ENCODE measurements at regions not wholly inside any gene's neighbourhood (a gene's known extent, or its start where the extent isn't known, plus 50 kb on each side); places are given as distances from the start of the nearest gene placed in this dataset.

DNA sequence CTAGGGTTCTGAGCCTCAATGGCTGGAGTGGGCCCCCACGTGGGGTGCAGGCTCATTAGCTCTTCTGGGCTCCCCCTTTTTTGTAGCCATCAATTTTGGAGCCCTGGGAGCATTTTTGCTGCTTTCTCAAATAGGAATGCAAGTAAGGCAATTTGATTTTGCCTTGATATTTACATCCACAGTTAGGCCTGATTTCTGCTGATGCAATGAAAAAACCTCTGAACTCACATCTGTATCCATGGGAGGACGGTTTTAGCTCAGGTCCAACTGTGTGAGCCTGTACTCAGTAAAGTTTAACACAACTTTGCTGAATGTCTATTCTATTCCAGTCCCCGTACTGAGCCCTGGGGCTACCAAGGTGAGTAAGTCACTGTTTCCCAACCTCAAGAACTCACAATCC lies 425.0 kb downstream of the HAPSTR1 start:
- Histone ChIP-seq H4K20me1 (ENCODE audit: control insufficient read depth, insufficient read depth, low read depth, low read length) (no peaks in the 10 kb centered on the region), H3F3A (ENCODE audit: control insufficient read depth, insufficient read depth) (no peaks in the 10 kb centered on the region), H3K36me3 (ENCODE audit: control insufficient read depth, low read length) (no peaks in the 10 kb centered on the region), H3K4me2 (ENCODE audit: low read length) (no peak overlapping the region), H3K9me2 (replicated peaks; ENCODE audit: control insufficient read depth, low read length) (no peaks in the 10 kb centered on the region), H3K9me3 (ENCODE audit: control insufficient read depth, insufficient read depth, low read length) (no peaks in the 10 kb centered on the region), H3K79me2 (ENCODE audit: control insufficient read depth, low read length) (no peaks in the 10 kb centered on the region), H3K4me1 (ENCODE audit: control insufficient read depth, low read length) (no peaks in the 10 kb centered on the region), H3K4me3 (ENCODE audit: low read length) (no peak overlapping the region), H3K27me3 (ENCODE audit: control insufficient read depth, low read length) (no peaks in the 10 kb centered on the region), H3K27ac (ENCODE audit: low read depth, low read length) (no peak overlapping the region)
- no peak for TF ChIP-seq EZH2phosphoT487 (IDR thresholded peaks at IDR 0.05; ENCODE audit: borderline replicate concordance, low read length)
- TF ChIP-seq, protein P1, sequence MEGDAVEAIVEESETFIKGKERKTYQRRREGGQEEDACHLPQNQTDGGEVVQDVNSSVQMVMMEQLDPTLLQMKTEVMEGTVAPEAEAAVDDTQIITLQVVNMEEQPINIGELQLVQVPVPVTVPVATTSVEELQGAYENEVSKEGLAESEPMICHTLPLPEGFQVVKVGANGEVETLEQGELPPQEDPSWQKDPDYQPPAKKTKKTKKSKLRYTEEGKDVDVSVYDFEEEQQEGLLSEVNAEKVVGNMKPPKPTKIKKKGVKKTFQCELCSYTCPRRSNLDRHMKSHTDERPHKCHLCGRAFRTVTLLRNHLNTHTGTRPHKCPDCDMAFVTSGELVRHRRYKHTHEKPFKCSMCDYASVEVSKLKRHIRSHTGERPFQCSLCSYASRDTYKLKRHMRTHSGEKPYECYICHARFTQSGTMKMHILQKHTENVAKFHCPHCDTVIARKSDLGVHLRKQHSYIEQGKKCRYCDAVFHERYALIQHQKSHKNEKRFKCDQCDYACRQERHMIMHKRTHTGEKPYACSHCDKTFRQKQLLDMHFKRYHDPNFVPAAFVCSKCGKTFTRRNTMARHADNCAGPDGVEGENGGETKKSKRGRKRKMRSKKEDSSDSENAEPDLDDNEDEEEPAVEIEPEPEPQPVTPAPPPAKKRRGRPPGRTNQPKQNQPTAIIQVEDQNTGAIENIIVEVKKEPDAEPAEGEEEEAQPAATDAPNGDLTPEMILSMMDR (IDR thresholded peaks at IDR 0.05; ENCODE audit: low read depth, low read length, poor library complexity, severe bottlenecking) = no peak

DNA sequence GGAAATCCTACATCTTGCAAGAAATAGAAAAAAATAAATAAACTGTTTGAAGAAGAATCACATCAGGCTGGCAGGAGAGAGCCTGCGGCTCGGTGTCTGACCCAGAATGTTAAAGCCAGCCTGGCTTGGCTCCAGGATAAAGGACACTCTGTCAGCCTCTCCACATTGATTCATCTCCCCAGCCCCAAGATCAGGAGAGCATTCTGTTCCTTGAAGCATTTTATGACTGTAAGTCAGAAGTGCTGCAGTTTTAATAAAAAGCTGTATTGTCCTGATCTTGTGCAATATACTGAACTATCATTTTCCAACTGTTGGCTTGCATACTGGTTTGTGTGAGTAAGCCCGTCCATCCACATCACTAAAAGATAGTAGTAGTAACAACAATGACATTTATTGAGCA lies 426.6 kb downstream of the HAPSTR1 start:
- Histone ChIP-seq H3F3A (ENCODE audit: control insufficient read depth, insufficient read depth) (no peaks in the 10 kb centered on the region), H3K27ac (ENCODE audit: low read depth, low read length) (no peak overlapping the region), H3K36me3 (ENCODE audit: control insufficient read depth, low read length) (no peaks in the 10 kb centered on the region), H3K4me1 (ENCODE audit: control insufficient read depth, low read length) (no peaks in the 10 kb centered on the region), H3K9me2 (replicated peaks; ENCODE audit: control insufficient read depth, low read length) (no peaks in the 10 kb centered on the region), H3K4me3 (ENCODE audit: low read length) (no peak overlapping the region), H4K20me1 (ENCODE audit: control insufficient read depth, insufficient read depth, low read depth, low read length) (no peaks in the 10 kb centered on the region), H3K79me2 (ENCODE audit: control insufficient read depth, low read length) (no peaks in the 10 kb centered on the region), H3K27me3 (ENCODE audit: control insufficient read depth, low read length) (no peaks in the 10 kb centered on the region), H3K4me2 (ENCODE audit: low read length) (no peak overlapping the region), H3K9me3 (ENCODE audit: control insufficient read depth, insufficient read depth, low read length) (no peaks in the 10 kb centered on the region)
- no peak for TF ChIP-seq EZH2phosphoT487 (IDR thresholded peaks at IDR 0.05; ENCODE audit: borderline replicate concordance, low read length)
- TF ChIP-seq, protein P1 (IDR thresholded peaks at IDR 0.05; ENCODE audit: low read depth, low read length, poor library complexity, severe bottlenecking) = no peak

DNA sequence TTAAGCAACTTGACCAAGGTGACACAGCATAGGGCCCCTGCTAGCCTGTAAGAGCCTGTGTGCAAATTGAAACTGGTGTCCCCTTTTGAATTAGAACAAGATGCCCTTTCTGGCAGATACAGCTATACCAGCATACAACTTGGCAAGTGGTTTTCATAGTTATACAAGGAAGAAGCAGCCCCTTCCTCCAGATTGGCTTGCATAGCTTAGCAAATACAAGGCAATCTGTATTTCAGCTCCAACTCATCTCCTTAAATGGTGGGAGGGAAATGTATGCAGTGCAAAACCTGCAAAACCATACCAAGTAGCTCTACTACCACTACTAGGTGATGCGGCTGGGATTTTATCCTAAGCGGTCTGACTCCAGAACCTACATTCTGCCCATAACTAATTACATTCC lies 427.1 kb downstream of the HAPSTR1 start:
- TF ChIP-seq, protein P1 (IDR thresholded peaks at IDR 0.05; ENCODE audit: low read depth, low read length, poor library complexity, severe bottlenecking) = no peak
- no peak for TF ChIP-seq EZH2phosphoT487 (IDR thresholded peaks at IDR 0.05; ENCODE audit: borderline replicate concordance, low read length)
- H3K36me3 ChIP-seq (ENCODE audit: control insufficient read depth, low read length) = no peaks in the 10 kb centered on the region
- no peaks in the 10 kb centered on the region for H3K27me3 ChIP-seq (ENCODE audit: control insufficient read depth, low read length)
- no peaks in the 10 kb centered on the region for H3F3A ChIP-seq (ENCODE audit: control insufficient read depth, insufficient read depth)
- H3K9me3 ChIP-seq (ENCODE audit: control insufficient read depth, insufficient read depth, low read length) = no peaks in the 10 kb centered on the region
- no peaks in the 10 kb centered on the region for H3K79me2 ChIP-seq (ENCODE audit: control insufficient read depth, low read length)
- no peak overlapping the region for H3K27ac ChIP-seq (ENCODE audit: low read depth, low read length)
- H3K4me2 ChIP-seq (ENCODE audit: low read length) = no peak overlapping the region
- no peaks in the 10 kb centered on the region for H3K4me1 ChIP-seq (ENCODE audit: control insufficient read depth, low read length)
- no peak overlapping the region for H3K4me3 ChIP-seq (ENCODE audit: low read length)
- H4K20me1 ChIP-seq (ENCODE audit: control insufficient read depth, insufficient read depth, low read depth, low read length) = no peaks in the 10 kb centered on the region
- H3K9me2 ChIP-seq (replicated peaks; ENCODE audit: control insufficient read depth, low read length) = no peaks in the 10 kb centered on the region

Measured in DOHH2 (cell line).